KMS-11 (cell line): ENCODE measurements at regions not wholly inside any gene's neighbourhood (a gene's known extent, or its start where the extent isn't known, plus 50 kb on each side); places are given as distances from the start of the nearest gene placed in this dataset.

ENCODE experiments used
- H2AFZ ChIP-seq: fragments of 200-600 bp; sonication (generic); 2 replicates; pipeline ENCODE4 v1.6.1; 2016; ENCODE audit warnings: antibody characterized with exemption, mixed run types, low read depth
- H3K27ac ChIP-seq: fragments of 200-600 bp; sonication (generic); 2 replicates; pipeline ENCODE4 v1.6.1; 2016; ENCODE audit warnings: mild to moderate bottlenecking, mixed run types
- H3K27me3 ChIP-seq: fragments of 200-600 bp; sonication (generic); 2 replicates; pipeline ENCODE4 v1.6.1; 2017; ENCODE audit warnings: mild to moderate bottlenecking, low read depth, mixed run types, moderate library complexity; ENCODE audit not compliant: insufficient read depth
- H3K36me3 ChIP-seq: fragments of 200-600 bp; sonication (generic); 2 replicates; pipeline ENCODE4 v1.6.1; 2017; ENCODE audit warnings: mild to moderate bottlenecking, mixed run types; ENCODE audit not compliant: insufficient read depth
- H3K4me1 ChIP-seq: fragments of 200-600 bp; sonication (generic); 2 replicates; pipeline ENCODE4 v1.6.1; 2016; ENCODE audit warnings: mild to moderate bottlenecking, low read depth, mixed run types; ENCODE audit not compliant: poor library complexity, severe bottlenecking
- H3K4me2 ChIP-seq: fragments of 200-600 bp; sonication (generic); 2 replicates; pipeline ENCODE4 v1.7.0; 2016; ENCODE audit warnings: mild to moderate bottlenecking, mixed run types
- H3K4me3 ChIP-seq: fragments of 200-600 bp; sonication (generic); IDR thresholded peaks from 2 replicates; pipeline ENCODE4 v1.6.1; 2017; ENCODE audit warnings: low read depth, low read length, mixed read lengths; ENCODE audit not compliant: insufficient read depth
- H3K79me2 ChIP-seq: fragments of 200-600 bp; sonication (generic); 2 replicates; pipeline ENCODE4 v1.6.1; 2016; ENCODE audit warnings: low read depth, mixed run types; ENCODE audit not compliant: insufficient read depth
- H3K9ac ChIP-seq: fragments of 200-600 bp; sonication (generic); 2 replicates; pipeline ENCODE4 v1.6.1; 2016; ENCODE audit warnings: mild to moderate bottlenecking, mixed run types
- H4K20me1 ChIP-seq: fragments of 200-600 bp; sonication (generic); 2 replicates; pipeline ENCODE4 v1.6.1; 2016; ENCODE audit warnings: mild to moderate bottlenecking, mixed run types; ENCODE audit not compliant: insufficient read depth
- CTCF ChIP-seq: fragments of 200-600 bp; sonication (generic); conservative IDR thresholded peaks from 2 replicates; pipeline ENCODE4 v1.6.1; 2017; ENCODE audit warnings: low read depth, mild to moderate bottlenecking, antibody characterized with exemption, low read length, moderate library complexity, mixed read lengths

- H3K79me2 ChIP-seq = no peaks in the 10 kb centered on the region
- no peak overlapping the region for H3K4me2 ChIP-seq
- no peaks in the 10 kb centered on the region for H4K20me1 ChIP-seq
- no peak overlapping the region for H2AFZ ChIP-seq
- no peak overlapping the region for H3K9ac ChIP-seq
- H3K36me3 ChIP-seq = no peaks in the 10 kb centered on the region
- H3K27me3 ChIP-seq = no peaks in the 10 kb centered on the region
- TF ChIP-seq CTCF = no peak
- H3K27ac ChIP-seq = no peak overlapping the region
- H3K4me3 ChIP-seq = no peak overlapping the region
- H3K4me1 ChIP-seq = no peaks in the 10 kb centered on the region
These were observed 585.2 kb downstream of the HAO1 start for GRCh38 chr20:7355051-7355450.

GRCh38 chr20:7358670-7359069, 581.6 kb downstream of the HAO1 start:
- Histone ChIP-seq H3K4me1 (no peaks in the 10 kb centered on the region), H2AFZ (no peak overlapping the region), H3K79me2 (no peaks in the 10 kb centered on the region), H3K27me3 (no peaks in the 10 kb centered on the region), H3K4me3 (no peak overlapping the region), H3K36me3 (no peaks in the 10 kb centered on the region), H3K4me2 (no peak overlapping the region), H3K9ac (no peak overlapping the region), H4K20me1 (no peaks in the 10 kb centered on the region), H3K27ac (no peak overlapping the region)
- TF ChIP-seq CTCF = no peak

- no peaks in the 10 kb centered on the region for H3K27me3 ChIP-seq
- H3K4me1 ChIP-seq = no peaks in the 10 kb centered on the region
- H2AFZ ChIP-seq = no peak overlapping the region
- no peak overlapping the region for H3K4me2 ChIP-seq
- no peak overlapping the region for H3K4me3 ChIP-seq
- H3K9ac ChIP-seq = no peak overlapping the region
- H3K79me2 ChIP-seq = no peaks in the 10 kb centered on the region
- H3K27ac ChIP-seq = no peak overlapping the region
- H4K20me1 ChIP-seq = no peaks in the 10 kb centered on the region
- H3K36me3 ChIP-seq = no peaks in the 10 kb centered on the region
- no peak for TF ChIP-seq CTCF
These were observed 580.5 kb downstream of the HAO1 start for GRCh38 chr20:7359739-7360138.

GRCh38 chr20:7361321-7361720, 578.9 kb downstream of the HAO1 start:
- H2AFZ ChIP-seq = no peak overlapping the region
- H3K79me2 ChIP-seq = no peaks in the 10 kb centered on the region
- no peak overlapping the region for H3K9ac ChIP-seq
- H3K4me1 ChIP-seq = no peaks in the 10 kb centered on the region
- H3K27me3 ChIP-seq = no peaks in the 10 kb centered on the region
- no peaks in the 10 kb centered on the region for H4K20me1 ChIP-seq
- no peak for TF ChIP-seq CTCF
- H3K4me2 ChIP-seq = no peak overlapping the region
- H3K4me3 ChIP-seq = no peak overlapping the region
- no peaks in the 10 kb centered on the region for H3K36me3 ChIP-seq
- no peak overlapping the region for H3K27ac ChIP-seq

- no peak overlapping the region for H3K4me3 ChIP-seq
- no peaks in the 10 kb centered on the region for H3K36me3 ChIP-seq
- TF ChIP-seq CTCF = no peak
- H2AFZ ChIP-seq = no peak overlapping the region
- H3K4me1 ChIP-seq = no peaks in the 10 kb centered on the region
- no peaks in the 10 kb centered on the region for H3K27me3 ChIP-seq
- no peak overlapping the region for H3K27ac ChIP-seq
- no peak overlapping the region for H3K4me2 ChIP-seq
- H3K9ac ChIP-seq = no peak overlapping the region
- H4K20me1 ChIP-seq = no peaks in the 10 kb centered on the region
- no peaks in the 10 kb centered on the region for H3K79me2 ChIP-seq
These were observed 578.3 kb downstream of the HAO1 start for GRCh38 chr20:7361931-7362330.
